Fibroblast of upper back skin (primary cell): ENCODE measurements at regions not wholly inside any gene's neighbourhood (a gene's known extent, or its start where the extent isn't known, plus 50 kb on each side); places are given as distances from the start of the nearest gene placed in this dataset.
A peak's percentile ranks its signal among the peaks of the same experiment; 100 is the strongest.

Experiments used
- DNase-seq: peaks from one replicate; pipeline ENCODE4 v3.0.0-alpha.2; 2013

DNA sequence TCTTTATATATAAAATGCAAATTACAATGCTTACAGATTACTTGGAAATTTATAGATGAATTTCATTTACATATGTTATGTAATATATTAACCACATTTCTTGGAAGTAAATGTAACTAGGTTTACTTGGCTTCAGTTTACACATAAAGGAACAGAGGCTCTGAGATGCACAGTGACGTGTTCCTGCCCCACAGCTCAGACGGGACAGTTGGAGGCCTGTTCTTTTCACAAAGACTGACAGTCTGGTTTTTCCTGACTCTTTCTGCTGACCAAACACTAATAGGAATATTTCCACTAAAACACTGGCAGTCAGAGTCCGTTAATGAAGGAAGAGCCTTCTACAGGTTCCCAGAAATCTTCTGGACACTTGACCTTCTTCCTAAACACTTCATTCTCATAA lies 336.1 kb downstream of the MFSD1 start:
- DNase-seq: no peak

DNA sequence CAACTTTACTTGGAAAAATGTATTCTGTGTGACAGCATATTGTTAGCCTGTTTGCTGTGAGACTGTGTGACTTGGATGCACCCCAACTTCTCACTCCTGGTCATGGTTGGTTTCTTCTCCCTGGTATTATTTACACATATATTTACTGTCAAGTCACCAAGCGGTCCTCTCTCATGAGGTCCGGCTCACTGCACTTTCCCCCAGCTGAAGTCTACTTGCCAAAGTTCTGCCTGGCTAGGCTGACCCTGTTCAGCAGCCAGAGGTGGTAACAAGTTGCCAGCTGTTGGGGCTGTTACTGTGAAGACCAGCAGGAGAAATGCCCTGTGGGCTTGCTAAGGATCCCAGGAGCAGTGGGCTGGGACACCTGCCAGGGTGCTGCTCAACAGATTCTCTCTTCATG lies 337.5 kb downstream of the MFSD1 start:
- no peak for DNase-seq

DNA sequence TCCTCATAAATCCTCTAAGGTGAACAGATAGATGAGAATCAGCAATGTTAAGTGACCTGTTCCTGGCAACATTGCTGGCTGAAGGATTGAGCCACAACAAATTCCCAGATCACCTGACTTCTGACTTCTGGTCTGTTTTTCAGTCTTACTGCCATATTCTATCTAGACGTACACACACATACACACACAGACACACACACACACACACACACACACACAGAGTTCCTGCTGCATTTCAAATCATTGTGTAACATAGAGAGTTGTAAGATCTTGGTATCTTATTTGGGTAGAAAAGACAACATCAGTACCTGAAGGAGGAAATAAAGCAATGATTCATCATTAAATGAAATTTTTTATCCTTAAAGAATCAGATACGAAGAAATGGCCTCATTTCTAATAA lies 342.6 kb downstream of the MFSD1 start:
- DNase-seq: no peak

DNA sequence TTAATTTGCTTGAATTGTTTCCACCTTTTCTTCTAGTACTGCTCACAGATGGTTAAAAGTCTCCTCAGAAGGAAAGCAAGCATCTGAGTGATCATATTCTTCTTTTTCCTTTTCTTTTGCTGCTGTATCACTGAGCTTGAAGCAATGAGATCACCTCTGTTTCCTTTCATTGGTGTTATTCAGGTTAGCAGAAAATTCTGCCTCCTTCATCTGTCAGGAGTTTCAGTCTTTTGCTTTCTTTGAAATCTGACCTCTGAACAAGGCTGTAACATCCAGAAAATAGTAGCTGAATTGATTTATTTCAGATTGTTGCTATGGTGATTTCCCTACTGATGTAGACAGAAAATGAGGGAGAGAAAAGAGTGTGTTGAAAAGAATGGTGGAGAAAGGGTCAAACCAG lies 343.0 kb downstream of the MFSD1 start:
- no peak for DNase-seq

DNA sequence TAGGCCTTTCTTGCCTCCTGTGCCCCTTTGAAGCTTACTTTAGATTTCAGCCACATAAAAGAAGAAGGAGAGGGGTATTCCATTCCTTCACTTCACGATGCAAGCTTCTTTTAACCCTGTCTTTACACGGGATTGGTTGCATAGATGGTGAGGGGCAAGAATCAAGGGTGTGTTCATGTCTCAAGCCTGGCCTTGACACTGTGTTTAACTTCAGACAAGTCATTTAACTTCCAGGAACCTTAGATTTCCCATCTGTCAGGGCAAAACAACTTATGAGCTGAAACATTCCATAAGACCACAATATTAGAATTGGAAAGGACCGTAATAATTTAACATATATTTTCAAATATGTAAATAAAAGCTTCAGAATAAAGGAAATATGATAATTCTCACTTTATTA lies 344.5 kb downstream of the MFSD1 start:
- no peak for DNase-seq

DNA sequence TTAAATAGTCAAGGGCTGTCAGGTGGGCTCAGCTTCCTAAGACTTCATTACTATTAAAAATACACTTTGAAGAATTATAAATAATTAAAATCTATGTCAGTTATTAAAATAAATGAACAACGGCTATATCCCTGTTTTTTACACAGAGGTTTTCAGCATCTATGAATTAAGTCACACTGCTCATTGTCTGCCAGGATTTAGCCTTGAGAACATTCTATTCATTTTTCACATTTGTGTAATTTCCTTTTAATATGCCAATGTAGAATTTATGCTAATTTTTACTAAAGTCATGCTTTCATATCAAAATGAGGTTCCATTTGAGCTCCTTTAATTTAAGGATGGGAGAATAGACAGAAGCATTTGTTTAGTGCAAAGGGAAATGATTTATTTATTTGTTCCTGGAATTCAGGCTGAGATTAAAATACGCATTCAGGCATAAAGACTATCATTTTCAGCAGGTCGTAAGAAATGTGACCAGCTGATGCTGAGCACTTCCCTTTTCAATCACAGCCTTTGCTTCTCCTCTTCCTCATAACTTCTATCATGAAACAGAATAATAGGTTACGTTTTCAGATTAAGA lies 345.1 kb downstream of the MFSD1 start:
- no peak for DNase-seq

DNA sequence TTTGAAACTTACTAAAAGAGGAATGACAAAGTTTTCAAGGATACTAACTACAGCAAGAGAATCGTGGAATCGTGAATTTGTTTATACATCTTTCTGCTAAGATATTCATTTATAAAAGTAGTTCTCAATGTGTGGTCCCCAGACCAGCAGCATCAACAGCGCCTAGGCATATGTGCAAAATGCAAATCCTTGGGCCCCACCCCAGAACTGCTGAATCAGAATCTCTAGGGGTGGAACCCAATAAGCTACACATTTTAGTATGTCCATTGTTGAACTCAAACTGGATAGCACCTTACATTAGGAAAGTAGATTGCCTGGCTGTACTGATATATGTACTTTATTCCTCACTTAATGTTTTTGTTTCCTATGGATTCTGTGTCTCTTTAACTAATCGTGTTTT lies 346.0 kb downstream of the MFSD1 start:
- DNase-seq: no peak

DNA sequence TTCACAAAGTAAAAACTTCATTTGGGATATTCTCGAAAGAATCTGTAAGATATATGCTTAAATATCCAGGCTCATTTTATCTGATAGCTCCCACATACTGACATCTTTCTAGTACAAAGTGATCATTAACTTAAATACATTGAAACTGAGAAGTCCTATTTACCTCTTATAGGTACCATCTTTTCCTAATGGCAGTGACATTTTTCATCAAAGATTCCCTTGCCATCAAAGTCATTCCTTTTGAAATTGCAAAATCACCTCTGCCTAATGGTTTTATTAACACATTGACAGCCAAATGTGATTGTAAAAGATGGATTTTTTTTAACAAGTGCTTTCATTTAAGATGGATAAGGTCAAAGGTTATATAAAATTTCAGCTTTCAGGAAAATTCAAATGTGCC lies 346.6 kb downstream of the MFSD1 start:
- DNase-seq: no peak

DNA sequence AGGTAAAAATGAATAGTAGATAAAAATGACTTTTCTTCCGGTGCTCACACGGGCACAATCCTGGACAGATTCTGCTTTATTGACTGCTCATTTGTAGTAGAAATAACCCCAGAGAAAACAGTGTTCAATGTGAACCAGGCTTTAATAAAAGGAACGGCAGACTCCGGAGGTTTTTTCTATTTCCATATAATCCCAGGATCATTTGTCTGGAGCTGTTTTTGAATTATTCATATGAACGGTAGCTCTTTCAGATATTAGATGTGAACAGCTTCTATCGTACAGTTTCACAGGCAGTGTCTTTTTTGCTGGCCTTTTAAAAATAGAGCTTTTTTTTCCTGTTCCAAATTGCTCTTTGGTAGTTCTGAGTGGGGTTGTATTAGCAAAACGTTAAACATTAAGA lies 347.3 kb downstream of the MFSD1 start:
- DNase-seq: no peak

DNA sequence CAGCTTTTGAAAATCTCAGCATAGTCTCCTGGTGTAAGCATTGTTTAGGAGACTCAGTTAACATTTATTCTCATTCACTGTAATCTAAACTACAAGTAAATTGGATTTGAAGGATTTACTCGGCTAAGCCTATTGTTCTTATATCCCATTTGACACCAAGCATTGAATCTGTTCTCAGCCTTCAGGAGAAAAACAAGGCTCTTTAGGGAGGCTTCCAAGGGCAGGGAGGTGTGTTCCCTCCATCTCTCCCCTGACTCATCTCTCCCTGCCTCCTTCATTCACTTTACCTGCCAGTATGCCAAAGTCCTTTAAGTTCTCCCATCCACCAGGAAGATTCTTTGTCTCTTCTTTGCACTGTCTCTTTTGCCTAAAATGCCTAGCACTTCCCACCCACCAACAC lies 347.8 kb downstream of the MFSD1 start:
- no peak for DNase-seq

DNA sequence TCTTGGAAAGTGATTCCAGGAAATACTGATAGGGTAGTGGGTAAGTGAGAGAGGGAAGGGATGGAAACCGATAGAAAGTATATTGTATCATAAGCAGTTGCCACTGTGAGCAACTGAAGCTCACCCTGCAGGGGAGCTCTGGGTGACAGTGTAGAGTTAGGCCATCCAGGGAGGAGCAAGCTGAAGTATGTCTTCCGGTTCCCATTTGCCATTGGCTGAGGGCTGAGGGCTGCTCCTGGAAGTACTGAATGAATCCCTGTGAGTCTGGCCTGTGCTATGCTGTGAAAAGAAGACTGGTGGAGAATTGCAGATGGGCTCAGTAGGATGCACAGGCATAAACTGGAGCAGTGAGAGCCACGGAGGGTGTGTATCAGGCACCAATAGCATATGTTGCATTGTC lies 348.3 kb downstream of the MFSD1 start:
- DNase-seq: no peak

DNA sequence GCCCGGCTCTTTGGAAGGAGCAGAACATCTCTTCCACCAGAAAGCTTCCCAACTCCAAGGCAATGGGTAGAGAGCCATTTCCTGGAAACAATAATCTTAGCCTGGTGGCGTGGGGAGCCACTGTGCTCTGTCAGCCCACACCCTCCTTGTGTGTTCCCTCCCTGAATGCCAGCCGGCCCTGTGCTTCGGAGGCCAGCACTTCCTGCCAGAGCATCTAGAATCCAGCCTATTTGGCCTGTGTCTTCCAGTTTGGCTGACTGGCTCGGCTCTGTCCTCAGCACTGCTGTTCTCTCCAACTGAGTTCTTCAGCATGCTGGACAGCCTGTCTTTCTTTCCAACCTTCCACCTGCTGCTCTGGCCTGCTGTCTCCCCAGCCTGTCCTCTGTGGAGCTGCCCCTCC lies 349.3 kb downstream of the MFSD1 start:
- DNase-seq: no peak

DNA sequence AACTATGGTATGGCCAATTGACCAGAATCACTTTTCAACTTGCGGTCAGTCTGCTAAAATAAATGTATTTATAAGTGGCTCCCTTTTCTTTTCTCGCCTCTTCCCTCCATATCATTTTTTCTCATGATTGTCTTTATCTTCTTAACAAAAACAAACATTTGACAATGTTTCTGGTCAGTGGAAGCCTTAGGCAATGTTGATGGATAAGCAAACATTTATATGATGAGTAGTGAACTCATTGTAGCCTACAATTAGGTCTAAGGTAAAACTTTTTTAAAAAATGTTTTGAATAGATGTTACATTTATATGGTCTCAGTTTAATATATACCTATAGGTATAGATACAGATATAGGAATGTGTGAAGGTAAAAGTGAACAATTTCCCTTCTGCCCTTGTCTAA lies 355.4 kb downstream of the MFSD1 start:
- DNase-seq: no peak

DNA sequence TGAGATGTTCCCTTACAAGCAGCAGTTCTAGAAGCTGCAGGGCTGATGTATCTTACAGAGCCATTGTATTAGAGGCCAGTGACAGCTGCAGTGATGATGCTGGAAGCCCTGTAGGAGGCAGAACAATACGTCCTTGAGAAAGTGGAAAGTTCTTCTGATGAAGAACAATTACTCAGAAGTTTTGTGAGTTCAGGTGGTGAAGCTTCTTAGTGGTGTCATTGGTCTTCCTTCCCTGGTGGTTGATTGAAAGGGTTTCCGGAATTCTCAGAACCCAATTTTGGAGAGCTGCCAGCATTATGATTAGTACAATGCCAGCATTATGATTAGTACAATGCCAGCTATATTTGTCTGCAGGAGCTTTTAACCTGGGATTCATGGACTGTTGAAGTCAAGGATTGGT lies 356.4 kb downstream of the MFSD1 start:
- DNase-seq: no peak

DNA sequence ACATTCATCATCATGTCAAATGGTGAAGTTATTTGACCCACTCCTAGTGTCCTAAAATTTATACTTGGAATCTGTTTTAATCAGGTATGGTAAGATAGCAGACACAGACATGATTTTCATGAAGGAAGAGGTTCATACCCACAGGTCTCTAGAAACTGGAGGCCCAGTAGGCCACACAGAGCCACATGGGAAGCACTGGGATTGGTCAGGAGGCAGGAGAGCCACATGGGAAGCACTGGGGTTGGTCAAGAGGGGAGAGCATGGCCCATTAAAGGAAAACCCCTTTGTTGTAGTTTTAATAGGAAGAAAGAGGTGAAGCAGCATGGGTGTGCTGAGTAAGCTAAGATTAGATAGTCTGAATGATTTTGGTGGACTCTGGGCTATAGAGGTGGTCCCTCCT lies 356.9 kb downstream of the MFSD1 start:
- DNase-seq: no peak

DNA sequence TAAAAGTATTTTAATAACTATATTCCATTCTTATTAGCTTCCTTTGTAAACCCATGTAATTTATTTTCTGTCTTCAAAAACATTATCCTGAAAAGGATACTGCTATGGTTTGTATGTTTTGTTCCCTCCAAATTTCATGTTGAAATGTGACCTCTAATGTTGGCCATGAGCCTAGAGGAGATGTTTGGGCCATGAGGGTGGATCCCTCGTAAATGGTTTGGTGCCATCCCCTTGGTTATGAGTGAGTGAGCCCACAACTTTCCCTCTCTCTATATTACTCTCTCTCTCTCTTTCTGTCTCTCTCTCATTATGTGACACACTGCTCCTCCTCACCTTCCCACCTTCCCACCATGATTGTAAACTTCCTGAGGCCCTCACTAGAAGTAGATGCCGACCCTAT lies 357.7 kb downstream of the MFSD1 start:
- DNase-seq: no peak

DNA sequence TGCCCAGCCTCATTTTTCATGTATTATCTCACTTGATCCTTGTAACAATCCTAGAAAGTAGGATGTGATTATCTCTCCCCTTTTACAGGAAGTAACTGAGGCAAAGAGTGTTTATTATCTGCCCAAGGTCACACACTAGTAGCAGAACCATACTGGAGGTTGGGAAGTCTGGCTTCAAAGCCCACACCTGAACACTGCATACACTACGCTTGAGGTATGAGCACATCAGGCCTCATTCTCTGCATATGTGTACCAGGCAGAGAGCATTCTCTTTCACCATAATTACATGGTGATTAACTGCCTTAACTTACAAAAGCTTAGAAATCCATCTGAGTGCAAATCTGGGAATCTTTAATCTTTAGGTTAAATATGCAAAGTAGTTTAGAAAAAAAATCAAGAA lies 361.8 kb downstream of the MFSD1 start:
- DNase-seq: no peak

DNA sequence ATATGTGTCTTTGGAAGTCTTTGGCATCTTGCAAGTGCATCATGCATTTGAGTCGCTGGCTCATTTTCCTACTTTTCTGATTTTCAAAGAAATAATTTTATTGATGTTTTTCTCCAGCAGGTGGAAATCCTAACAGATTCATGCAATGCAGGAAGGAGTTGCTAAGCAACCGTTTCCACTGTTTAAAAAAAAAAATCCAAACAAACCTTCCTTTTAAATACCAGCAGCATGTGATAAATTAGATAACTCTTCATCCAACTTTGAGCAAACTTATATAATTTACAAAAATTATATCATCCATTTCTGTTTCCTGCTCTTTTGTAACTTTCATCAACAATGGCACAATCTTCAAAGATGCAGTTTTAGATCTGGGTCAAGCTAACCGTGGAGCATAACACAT lies 364.1 kb downstream of the MFSD1 start:
- no peak for DNase-seq

DNA sequence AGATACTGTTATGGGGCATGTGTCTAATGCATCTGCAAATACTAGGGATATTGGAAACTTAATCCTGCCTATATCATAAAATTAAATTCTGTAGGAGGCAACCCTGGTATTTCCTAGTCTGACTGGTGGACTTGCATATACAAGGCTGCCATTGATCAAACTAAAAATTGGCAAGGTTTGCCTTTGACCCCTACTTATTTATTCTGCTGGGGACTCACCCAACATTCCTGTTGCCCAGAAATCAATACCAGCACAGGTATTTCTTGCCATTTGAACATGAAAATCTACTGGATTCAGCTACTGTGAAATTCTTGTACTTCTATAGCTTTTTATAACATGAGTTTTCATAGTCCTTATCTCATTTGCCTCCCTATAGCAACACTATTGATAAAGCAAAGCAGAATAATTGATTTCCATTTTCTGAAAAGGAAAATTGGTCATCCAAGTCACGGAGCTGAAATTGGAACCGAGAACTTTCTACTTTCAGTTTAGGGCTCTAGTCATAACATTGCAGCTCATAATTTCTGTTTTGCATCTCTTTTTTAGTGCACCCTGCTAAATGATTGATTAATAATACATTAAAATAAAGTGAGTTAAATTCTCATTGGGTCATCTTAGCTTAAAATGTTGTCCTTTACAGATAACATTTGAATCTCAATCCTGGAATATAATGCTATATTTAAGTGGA lies 365.2 kb downstream of the MFSD1 start:
- DNase-seq: no peak

DNA sequence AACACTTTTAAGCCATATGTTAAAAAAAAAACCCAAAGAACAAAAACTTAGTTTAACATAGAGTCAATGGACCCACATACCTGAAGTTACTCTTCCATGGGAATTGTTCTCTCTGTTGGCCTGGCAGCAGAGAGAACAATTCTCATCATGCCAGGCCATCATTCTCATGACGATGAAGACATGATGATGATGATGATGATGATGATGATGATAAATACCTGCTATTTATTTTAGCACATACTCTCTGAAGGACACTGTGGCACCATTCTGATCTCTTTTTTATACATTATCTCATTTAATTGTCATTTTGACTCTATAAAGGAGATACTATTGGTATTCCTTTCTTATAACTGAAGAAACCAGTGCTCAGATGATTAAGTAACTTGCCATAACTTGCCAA lies 366.9 kb downstream of the MFSD1 start:
- no peak for DNase-seq

DNA sequence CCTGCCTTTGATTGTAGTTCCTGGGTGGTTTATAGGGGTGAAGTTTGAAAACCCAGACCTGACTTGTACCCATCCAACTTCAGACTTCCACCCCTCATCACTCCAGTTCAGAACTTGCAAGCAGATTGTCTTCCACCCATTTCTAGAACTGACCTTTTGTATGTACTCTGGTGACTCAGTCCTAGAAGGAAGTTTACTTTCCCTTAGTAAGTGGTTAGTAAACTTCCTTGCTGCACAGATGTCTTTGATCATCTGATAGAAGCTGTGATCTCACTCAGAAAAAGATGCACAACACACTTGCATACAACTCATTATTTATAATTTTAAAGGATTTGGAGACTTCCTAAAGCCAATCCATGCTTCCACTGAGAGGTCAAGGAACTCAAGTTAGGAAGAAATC lies 368.0 kb downstream of the MFSD1 start:
- peak; percentile 61 for DNase-seq

DNA sequence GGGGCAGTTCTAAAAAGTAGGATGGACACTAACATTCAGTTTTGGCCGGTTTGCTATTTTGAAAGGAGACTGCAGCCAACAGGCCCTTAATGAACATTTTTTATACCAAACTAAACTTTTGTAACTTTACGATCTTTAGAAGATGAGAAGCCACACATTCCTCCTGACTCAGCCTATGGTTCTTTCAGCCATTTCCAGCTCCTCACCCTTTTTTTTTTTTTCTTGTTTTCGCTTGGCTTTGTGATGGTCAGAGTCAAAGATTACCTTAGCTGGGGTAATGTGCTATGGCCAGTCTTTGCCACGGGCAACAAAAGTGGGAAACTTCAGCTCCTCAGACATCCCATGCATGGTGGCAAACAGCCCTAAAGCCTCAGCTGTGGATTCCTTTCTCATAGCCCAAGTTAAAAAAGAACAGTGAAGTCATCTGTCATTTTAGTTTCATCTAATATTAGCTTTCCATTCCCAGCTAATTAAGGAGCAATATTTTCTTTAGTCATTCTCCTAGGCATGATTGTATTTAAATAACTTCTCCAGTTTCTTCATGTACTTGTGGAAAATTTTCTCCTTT lies 368.7 kb downstream of the MFSD1 start:
- peak; percentile 39 for DNase-seq

DNA sequence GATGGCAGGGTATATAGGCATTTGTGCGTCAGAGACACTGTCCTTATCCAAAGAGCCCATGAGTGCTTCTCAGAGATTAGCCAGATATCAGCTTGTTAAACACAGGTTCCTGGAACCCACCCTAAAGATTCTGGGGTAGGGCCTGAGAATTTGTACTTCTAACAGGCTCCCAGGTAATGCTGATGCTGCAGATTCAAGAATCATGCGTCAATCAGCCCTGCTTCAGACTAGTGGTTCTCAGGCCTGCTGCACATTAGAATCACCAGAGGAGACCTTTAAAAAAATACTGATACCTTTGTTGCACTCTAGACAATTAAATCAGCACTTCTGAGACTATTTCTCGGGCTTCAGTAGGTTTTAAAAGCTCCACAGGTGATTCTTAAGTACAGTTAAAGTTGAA lies 369.5 kb downstream of the MFSD1 start:
- no peak for DNase-seq

DNA sequence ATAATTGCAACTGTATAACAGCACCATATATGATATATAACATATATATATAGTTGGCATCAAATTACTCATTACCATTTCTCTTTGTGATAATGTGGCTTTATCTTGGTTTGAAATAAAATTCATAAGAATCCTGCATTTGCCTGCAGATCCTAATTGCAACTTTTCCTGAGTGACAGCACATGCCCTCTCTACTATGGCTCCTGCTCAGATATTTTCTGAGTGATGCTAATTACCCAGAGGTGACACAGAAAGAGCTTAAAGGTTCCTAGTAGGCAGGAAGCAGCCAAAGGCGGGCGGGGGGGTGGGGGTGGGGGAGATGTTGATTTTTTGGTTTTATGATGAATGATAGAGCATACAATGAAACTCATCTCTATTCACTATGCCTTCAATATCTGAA lies 370.6 kb downstream of the MFSD1 start:
- DNase-seq: no peak
